Right ventricle myocardium superior (tissue), 1 donor: ENCODE measurements at regions not wholly inside any gene's neighbourhood (a gene's known extent, or its start where the extent isn't known, plus 50 kb on each side); places are given as distances from the start of the nearest gene placed in this dataset.
"Not testable (repeated sequence)": the region's sequence is repeated elsewhere in the genome, so short reads cannot be mapped to it uniquely, and the experiment has no call there.

Experiments used
- ATAC-seq: fragments of 200-7000 bp; cut with Tn5 transposase; one replicate; pipeline ENCODE4 v1.9.1; 2020; ENCODE audit warnings: mild to moderate bottlenecking; ENCODE audit not compliant: poor library complexity
- DNase-seq: peaks from one replicate; pipeline ENCODE4 v3.0.0-alpha.2; 2020
- intact Hi-C: fragments of 100-400 bp; cut with DNase I; formaldehyde crosslinking; loops from one replicate; pipeline ENCODE4 v1.11.2; 2022
- donor health status: DM: no; HTN: yes; CAD: no; lungs with severe emphysema.

DNA sequence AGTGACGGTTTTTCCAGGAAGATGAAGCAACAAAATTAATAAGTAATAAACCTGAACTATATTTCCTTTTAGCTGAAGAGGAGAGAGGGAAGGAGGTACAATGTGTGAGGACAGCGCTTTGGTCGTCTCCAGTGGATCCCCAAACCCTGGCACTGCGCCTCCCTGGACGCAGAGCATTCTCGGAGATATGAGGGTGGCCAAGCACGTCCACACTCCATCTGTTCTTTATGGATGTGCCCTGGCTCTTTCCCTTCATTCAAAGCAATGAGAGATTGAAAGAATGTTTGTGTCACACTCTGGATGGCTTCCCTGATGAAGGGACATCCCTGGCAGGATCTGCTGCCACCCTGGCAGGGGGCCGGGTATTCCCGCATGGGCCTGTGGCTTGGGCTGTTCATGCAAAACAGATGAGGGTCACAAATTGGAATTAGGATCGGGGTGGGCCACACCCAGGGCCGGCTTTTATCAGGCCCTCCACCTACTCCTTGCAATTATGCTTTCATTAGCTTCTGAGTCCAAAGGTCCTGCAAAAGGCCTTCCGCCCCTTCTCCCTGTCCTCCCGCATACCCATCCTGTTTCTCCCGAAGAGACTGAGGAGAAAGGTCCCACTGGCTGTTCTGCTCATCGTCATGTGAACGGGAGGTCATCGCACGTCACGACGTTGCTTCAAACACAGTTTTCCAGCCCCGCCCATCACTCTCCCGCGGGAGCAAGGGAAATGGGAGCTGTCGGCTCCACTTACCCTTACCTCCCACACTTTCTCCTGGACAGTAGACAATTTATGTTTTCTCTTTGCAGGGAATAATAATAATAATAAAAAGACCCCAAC is 286.1 kb upstream of the IRX4 start:
- intact Hi-C loops = no loop called here
- DNase-seq (peak; percentile 29), ATAC-seq (no peak)

DNA sequence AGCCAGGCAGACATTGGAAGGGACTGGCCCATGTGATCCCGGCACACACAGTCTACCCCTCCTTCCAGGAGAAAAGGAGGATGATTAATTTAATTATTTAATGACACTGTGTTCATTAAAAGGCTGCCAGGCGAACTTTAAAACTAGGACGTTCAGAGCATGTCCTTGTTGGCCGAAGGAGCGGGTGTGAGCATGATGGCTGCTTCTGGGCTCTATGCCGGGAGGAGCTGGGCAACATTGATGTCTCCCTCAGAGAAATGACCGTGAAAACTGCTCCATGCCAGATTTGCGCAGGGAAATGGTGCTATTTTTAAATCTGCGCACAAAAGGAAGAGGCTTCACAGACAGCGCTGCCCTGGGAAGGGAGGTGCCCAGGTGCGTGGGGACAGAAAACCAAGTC is 284.9 kb upstream of the IRX4 start:
- DNase-seq (no peak), ATAC-seq (no peak)
- intact Hi-C loops = no loop called here

DNA sequence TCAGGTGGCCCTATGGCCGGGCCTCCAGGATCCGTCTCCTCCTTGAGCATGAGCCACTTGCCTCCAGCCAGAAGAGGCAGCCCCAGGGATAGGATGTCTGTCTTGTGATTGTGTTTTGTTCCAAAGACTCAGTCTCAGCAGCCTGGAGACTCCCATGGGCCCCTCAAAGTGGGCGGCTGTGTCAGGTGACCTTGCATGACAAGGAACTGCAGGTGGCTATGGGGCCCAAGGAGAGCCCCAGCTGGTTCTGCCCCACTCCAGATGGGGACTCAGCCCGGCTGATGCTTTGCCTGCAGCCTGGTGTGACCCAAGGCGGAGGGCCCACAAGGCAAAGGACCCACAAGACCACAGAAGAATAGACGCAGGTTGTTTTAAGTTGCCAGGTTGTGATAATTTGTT is 284.3 kb upstream of the IRX4 start:
- ATAC-seq (no peak), DNase-seq (no peak)
- intact Hi-C loops = no loop called here

DNA sequence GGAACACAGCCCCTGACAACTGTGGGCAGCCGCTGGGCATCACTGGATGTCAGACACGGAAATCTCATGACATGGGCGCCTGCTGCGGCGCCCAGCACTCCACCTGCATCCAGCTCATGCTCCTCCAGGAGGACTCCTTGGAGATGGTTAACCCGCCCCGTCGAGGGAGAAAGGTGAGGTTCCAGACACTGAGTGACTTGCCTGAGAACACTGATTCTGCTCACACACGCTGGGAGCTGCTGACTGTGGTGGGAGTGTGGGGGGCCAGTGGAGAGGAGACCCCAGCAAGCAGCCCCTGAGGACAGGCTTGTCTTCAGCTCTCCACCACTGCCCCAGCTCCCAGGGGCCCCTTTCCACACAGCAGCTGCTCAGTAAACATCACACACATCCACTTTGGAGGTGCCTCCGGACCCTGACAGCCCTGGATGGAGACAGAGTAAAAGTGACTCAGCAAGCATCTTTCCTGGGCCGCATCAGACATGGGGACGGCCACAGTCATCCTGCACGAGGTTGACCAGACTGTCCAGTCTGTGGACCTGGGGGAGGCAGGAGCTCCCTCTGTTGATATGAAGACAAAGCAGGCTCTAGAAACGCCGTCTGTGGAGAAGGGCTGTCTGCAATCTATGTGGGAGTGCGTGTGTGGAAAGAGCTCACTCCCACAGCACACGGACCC is 283.7 kb upstream of the IRX4 start:
- no peak for DNase-seq

DNA sequence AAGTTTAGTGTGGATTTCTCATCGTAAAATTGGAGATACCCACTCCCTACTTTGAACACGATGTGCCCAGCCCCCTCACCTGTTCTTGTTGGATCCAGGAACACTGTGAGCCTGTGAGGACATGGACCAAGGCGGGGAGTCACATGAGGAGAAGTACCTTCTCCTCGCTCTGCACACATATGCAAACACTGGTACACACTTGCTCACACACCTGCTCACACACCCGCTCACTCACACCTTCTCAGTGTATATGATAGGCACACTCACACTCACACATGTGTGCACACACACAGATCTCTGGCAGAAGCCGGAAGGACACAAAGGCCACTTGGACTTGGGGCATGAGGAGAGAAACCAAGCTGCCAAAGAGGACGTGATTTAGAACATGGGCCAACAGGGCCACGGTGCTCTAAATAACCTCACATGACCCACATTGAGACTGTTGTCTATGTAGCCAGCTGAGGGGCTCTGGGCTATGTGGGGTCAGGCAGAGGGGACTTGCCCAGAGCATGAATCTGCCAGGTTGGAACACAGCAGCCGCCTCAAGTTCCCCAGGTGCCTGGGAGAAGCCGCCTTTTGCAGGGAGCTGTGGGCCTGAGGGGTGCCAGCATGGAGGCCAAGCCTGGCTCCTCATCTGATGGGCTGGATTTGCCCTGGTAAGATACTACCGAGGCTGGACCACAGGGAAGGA is 283.0 kb upstream of the IRX4 start:
- DNase-seq (no peak), ATAC-seq (peak; percentile 36)
- intact Hi-C loops = no loop called here

More for the DNA sequence above, 283.7 kb upstream of the IRX4 start:
- ATAC-seq = no peak
- intact Hi-C loops = no loop called here

DNA sequence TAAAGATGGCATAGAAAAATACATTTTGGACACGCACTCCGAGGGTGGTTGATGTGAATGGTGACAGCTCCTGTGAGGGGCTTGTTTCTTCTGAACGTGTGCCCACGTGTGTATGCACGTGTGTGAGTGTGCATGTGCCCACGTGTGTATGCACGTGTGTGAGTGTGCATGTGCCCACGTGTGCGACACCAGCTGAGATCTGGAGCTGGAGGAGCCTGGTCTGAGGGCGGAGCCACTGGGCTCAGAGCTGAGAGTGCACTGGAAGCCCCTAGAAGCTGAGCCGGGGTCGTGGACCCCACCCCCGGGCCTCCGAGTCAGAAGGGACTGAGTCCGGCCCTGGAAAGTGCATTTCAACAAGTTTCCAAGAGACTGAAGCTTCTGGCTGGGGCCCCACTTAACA is 282.5 kb upstream of the IRX4 start:
- no peak for DNase-seq
- no peak for ATAC-seq
- intact Hi-C loops = no loop called here

DNA sequence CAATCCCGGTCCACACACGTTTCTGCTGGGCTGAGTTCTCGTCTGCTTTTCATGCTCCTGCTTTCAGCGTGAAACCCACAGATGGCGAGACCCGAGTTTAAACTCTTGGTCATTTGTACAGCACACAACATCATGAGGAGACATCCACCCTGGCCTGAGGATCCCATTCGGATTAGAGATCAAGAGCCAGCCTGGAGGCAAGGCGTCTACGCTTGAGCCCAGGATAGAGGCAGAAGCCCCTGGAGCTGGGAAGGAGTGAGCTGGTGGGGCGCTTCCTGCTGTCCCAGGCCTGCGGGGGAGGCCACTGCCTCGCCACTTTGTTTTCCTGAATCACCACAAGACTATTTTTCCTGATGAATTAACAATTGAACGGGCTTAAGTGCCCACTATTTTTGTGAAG is 281.9 kb upstream of the IRX4 start:
- intact Hi-C loops = no loop called here
- ATAC-seq = no peak
- DNase-seq = no peak

DNA sequence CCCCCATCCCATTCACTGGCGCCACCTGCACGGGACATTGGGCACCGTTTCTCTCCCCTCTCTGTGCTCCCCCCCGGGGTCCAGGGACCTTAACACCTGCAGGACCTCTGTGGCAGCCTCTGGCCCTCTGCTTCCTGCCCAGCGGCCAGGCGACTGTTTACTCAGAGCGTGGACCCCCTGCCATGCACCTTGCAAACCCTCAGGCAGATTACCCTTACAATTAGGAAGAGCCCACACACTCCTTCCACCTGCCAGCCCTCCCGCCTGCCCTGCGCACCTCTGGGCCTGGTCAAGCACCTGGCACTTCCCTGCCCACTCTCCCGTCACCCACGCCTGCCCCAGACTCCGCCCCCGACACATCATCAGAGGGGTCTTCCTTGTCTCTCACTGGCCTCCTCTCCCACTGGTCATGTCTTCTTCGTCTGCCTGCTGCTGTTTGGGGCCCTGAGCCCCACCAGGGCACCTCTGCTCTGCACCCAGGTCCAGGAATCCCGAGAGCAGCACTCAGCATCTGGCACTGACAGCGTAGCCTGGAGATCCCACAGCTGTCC is 281.3 kb upstream of the IRX4 start:
- DNase-seq (peak; percentile 20), ATAC-seq (no peak)
- intact Hi-C loops = no loop called here

DNA sequence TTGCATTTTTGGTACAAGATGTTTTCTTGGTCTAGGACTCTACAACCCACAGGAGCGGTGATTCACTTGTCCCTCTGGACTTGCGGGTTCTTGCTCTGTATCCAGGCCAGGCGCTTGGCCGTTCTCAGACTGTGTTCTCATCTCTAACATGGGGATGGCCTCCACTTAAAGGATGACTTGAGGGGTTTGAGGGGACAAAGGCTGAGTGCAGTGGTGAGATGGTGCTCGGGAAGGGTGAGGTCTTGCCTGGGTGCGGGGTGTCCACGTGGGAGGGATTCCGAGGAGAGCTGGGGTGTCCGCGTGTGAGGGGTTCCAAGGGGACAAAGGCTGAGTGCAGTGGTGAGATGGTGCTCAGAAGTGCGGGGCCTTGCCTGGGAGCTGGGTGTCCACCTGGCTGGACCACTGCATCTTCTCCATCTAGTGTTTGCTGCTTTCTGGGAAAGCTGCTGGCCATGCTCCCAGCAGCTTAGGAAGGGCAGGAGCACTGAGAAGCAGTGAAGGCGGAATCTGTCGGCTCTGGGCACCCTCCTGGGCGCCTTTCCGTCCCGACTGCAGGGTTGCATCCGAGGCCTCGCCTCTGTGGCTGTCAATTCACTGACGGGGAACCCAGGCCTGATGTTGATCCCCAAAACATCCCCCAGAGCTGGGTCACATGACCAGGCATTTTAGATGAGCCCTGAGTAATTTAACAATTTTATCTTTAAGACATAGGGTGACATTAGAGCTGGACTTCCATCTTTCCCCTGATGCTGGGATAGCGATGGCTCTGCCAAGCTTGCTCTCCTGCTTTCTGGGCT is 280.5 kb upstream of the IRX4 start:
- intact Hi-C loops = no loop called here
- DNase-seq (no peak), ATAC-seq (no peak)

DNA sequence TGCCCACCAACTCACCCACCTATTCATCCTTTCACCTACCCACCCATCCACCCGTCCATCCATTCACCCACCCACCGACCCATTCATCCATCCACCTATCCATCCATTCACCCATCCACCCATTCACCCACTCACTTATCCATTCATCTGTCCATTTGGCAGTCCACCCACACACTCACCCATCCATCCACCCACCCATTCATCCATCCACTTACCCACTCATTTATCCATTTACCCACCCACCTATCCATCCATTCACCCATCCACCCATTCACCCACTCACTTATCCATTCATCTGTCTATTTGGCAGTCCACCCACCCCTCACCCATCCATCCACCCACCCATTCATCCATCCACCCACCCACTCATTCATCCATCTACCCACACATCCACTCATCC is 278.1 kb upstream of the IRX4 start:
- DNase-seq (no peak), ATAC-seq (no peak)
- intact Hi-C loops = no loop called here

DNA sequence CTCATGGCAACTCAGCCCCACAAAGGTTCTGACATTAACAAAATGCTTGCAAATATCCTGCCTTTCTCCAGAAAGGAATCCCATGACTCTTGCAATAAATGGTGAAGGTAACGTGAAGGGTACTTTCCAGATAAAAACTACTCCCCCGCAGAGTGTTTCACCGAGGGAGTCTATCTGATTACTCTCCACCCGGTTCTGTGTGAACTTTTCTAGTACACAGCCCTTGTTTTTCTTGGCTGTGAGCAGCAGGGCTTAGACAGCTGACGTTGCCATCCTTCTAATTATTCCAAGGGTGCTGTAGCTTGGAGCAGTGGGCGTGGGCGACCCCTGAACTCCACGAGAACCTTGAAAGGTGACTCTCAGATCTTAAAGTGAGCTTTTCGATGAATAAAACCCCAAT is 276.0 kb upstream of the IRX4 start:
- intact Hi-C loops = no loop called here
- ATAC-seq = no peak
- DNase-seq = no peak

DNA sequence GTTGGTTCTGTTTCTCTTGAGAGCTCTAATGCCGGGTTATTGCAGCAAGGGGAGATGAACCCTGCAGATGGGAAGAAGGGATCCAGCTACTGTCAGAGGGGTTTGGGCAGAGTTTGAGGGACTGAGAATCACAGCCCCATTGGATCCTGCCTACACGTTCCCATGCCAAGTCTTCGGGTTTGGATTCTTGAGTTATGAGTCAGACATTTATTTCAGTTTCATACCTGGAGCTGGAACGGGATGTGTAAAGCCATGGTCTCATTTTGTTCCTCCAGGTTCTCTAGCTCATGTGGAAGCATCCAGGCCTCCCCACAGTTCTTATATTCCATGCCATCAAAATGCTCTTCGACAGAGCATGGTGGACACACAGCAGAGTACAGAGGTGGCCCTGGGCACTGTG is 275.4 kb upstream of the IRX4 start:
- ATAC-seq (no peak), DNase-seq (no peak)
- intact Hi-C loops = no loop called here

DNA sequence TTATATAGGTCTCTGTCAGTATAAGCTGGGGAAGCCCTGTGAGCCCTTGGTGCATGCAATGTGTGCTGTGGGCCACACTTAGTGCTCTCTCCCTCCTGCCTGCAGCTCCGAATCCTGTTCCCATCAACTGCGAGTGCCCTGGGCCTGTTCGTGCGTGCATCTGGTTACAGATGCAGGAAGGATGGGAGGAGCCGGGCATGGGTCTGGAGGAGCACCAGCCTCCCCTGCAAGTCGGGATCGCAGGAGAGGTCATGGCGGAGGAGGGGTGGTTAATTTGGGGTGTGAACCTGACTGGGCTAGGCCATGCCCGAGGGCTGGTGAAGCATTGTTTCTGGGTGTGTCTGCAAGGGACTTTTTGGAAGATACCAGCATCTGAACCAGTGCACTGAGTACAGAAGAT is 274.6 kb upstream of the IRX4 start:
- intact Hi-C loops = no loop called here
- no peak for ATAC-seq
- DNase-seq = no peak

DNA sequence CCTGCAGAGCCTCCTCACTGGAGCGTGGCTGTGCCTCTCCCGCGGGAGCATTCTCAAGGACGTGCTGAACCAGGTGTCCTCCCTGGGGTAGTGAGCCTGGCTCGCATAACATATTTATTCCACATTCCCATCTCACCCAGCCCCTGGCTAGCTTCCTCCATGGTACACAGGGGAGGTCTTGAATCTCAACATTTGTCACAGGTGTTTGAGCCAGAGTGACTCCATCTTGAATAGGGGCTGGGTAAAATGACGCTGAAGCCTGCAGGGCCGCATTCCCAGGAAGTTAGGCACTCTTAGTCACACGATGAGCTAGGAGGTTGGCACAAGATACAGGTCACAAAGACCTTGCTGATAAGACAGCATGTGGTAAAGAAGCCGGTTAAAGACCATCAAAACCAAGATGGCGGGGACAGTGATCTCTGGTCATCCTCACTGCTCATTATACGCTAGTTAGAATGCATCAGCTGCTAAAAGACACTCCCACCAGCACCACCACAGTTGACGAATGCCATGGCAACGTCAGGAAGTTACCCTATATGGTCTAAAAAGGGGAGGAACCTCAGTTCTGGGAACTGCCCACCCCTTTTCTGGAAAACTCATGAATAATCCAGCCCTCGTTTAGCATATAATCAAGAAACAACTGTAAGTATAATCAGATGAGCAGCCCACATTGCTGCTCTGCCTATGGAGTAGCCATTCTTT is 273.8 kb upstream of the IRX4 start:
- ATAC-seq (no peak), DNase-seq (no peak)
- intact Hi-C loops = no loop called here

DNA sequence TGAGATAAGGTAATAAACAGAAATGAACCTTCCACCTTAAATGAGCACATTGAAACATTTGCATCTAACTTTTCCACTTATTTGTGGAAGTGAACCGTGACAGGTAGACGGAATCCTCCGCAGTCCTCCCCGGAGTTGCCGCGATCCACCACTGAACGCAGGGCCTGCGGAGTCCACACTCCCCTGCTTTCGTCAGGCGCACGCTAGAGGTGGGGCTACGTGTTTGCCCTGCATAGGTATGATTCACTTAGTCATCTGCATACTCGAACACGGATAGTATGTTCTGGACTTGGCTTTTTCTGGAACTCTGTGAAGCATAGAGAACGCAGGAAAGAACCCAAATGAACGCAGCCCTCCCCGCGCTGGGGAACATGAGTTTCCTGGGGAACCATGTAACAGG is 272.8 kb upstream of the IRX4 start:
- intact Hi-C loops = no loop called here
- ATAC-seq = no peak
- DNase-seq = no peak

DNA sequence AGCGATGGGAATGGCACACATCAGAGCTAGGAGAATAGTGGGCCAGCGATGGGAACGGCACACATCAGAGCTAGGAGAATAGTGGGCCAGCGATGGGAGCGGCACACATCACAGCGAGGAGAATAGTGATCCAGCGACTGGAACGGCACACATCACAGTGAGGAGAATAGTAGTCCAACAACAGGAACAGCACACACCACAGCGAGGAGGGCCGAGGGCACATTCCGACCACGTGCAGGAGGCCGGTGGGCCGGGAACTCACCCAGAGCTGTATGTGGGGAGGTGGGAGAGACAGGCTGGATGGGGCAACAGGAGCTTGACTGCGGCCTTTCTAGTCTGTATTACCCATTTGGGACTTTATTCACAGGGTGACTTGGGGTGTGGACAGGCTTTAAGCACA is 271.1 kb upstream of the IRX4 start:
- ATAC-seq (no peak), DNase-seq (no peak)
- intact Hi-C loops = loop anchor here (5.0 kb wide), 1 partner anchor 392 kb away; no protein-coding TSS in a partner anchor

DNA sequence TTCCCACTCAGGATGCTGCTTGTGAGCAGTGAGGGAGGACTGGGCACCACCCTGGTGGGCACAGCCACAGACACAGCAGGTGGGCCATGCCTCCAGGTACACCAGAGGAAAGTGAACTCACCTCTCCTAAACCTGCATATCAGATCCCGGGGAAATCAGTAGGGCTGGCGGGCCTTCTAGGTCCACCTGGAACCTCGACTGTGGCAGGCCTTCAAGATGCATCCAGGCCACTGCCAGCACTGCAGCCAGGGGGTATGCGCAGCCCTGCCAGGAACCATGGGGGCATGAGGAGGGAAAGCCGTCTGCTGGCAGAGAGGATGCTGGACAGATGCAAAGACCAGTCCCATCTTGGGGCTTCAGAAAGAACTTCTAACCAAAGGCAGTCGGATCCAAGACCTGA is 270.6 kb upstream of the IRX4 start:
- intact Hi-C loops = loop anchor here (5.0 kb wide), 1 partner anchor 391 kb away; no protein-coding TSS in a partner anchor
- no peak for ATAC-seq
- DNase-seq = no peak

DNA sequence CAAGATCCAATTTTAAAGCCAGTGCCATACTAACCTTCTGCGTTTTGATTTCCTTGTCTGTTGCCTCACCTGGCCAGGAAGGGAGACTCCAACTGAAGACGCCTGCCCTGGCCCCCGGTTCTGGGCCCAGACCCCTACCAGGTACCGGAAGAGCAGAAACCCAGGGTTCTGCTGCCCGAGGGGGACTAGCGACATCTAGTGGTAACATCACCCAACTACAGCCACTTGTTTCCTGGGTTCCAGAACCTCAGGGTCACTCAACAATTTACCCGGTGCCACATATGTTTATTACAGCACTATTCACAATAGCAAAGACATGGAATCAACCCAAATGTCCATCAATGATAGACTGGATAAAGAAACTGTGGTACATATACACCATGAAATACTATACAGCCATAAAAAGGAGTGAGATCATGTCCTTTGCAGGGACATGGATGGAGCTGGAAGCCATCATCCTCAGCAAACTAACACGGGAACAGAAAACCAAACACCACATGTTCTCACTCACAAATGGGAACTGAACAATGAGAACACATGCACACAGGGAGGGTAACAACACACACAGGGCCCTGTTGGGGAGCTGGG is 268.7 kb upstream of the IRX4 start:
- ATAC-seq, DNase-seq: not testable (repeated sequence)
- intact Hi-C loops = loop anchor here (5.0 kb wide), 1 partner anchor 389 kb away; no protein-coding TSS in a partner anchor
